Activated CD8-positive, alpha-beta T cell treated with anti-CD3 and anti-CD28 coated beads for 36 hours (primary cell): ENCODE measurements at regions not wholly inside any gene's neighbourhood (a gene's known extent, or its start where the extent isn't known, plus 50 kb on each side); places are given as distances from the start of the nearest gene placed in this dataset.

Experiments used
- ATAC-seq: fragments of 200-7000 bp; cut with Tn5 transposase; one replicate; pipeline ENCODE4 v1.10.0; 2021; ENCODE audit warnings: mild to moderate bottlenecking, moderate library complexity
- CTCF ChIA-PET: fragments of 350-600 bp; sonication (Branson Sonifier 250); formaldehyde crosslinking; loops from one replicate; lab custom pipeline; 2021; ENCODE audit warnings: antibody characterized with exemption; lab: Charles Lee
- POLR2A ChIA-PET: fragments of 350-600 bp; sonication (Branson Sonifier 250); formaldehyde crosslinking; loops from one replicate; lab custom pipeline; 2021; ENCODE audit warnings: antibody characterized with exemption; lab: Charles Lee
- DNase-seq: peaks from one replicate; pipeline ENCODE4 v3.0.0-alpha.2; 2020
- H3K27ac Mint-ChIP-seq: one replicate; pipeline ENCODE4 v1.8.0; 2021; ENCODE audit warnings: mild to moderate bottlenecking, mixed read lengths
- H3K27me3 Mint-ChIP-seq: one replicate; pipeline ENCODE4 v1.8.0; 2021; ENCODE audit warnings: mixed read lengths
- H3K36me3 Mint-ChIP-seq: one replicate; pipeline ENCODE4 v1.8.0; 2021; ENCODE audit warnings: low read depth, mixed read lengths
- H3K4me1 Mint-ChIP-seq: one replicate; pipeline ENCODE4 v1.8.0; 2021; ENCODE audit warnings: low read depth, mixed read lengths
- H3K4me3 Mint-ChIP-seq: one replicate; pipeline ENCODE4 v1.8.0; 2021; ENCODE audit warnings: mild to moderate bottlenecking, moderate library complexity, mixed read lengths
- H3K9me3 Mint-ChIP-seq: one replicate; pipeline ENCODE4 v1.8.0; 2021; ENCODE audit warnings: mixed read lengths
- intact Hi-C: fragments of 100-400 bp; cut with micrococcal nuclease; formaldehyde crosslinking; loops from one replicate; pipeline ENCODE4 v1.10.0; 2022
- TF ChIP-seq, protein P1 (sequence below): fragments of 200-600 bp; IDR thresholded peaks from one replicate; pipeline ENCODE4 v1.8.0; 2022; ENCODE audit warnings: antibody characterized with exemption, mild to moderate bottlenecking

DNA sequence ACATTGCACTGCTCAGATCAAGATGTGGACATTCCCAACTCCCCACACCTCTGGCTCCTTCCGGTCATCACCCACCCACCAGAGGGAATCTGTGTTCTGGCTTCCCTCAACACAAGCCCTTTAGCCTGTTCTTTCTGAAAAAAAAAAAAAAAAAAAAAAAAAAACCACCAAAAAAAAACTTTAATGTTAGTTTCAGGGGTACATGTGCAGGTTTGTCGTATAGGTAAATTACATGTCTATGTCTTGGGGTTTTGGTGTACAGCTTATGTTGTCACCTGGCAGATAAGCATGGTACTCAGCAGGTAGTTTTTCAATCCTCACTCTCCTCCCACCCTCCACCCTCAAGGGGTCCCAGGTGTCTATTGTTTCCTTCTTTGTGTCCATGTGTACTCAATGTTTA is 135.8 kb upstream of the FOXA2 start:
- no peak for ATAC-seq
- POLR2A ChIA-PET = no interaction called here
- no peaks in the 10 kb centered on the region for H3K4me1 Mint-ChIP-seq
- peaks cover 5% of the 10 kb centered on the region for H3K27me3 Mint-ChIP-seq
- no peak for DNase-seq
- H3K4me3 Mint-ChIP-seq = no peak overlapping the region
- intact Hi-C loops = no loop called here
- TF ChIP-seq, protein P1, sequence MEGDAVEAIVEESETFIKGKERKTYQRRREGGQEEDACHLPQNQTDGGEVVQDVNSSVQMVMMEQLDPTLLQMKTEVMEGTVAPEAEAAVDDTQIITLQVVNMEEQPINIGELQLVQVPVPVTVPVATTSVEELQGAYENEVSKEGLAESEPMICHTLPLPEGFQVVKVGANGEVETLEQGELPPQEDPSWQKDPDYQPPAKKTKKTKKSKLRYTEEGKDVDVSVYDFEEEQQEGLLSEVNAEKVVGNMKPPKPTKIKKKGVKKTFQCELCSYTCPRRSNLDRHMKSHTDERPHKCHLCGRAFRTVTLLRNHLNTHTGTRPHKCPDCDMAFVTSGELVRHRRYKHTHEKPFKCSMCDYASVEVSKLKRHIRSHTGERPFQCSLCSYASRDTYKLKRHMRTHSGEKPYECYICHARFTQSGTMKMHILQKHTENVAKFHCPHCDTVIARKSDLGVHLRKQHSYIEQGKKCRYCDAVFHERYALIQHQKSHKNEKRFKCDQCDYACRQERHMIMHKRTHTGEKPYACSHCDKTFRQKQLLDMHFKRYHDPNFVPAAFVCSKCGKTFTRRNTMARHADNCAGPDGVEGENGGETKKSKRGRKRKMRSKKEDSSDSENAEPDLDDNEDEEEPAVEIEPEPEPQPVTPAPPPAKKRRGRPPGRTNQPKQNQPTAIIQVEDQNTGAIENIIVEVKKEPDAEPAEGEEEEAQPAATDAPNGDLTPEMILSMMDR = no peak
- H3K9me3 Mint-ChIP-seq = no peaks in the 10 kb centered on the region
- H3K36me3 Mint-ChIP-seq = no peaks in the 10 kb centered on the region
- CTCF ChIA-PET = no interaction called here
- H3K27ac Mint-ChIP-seq = no peak overlapping the region

DNA sequence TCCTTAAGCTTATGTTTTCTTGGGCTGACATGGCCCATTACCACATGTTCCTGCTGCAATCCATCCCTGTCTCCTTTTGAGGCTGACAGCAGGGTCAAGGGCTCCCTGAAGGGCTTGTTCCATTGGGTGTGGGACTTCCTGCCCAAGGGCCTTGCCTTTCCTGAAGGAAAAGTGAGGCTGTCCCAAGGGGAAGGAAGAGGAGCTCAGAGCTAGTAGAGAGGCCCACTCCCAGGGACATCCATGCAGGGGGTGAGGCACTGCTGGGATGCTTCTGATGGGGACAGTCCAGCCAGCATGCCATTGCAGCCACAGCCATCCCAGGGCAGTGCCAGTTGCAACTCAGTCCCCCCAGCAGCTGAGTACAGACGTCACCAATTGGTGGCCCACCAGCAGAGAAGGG is 138.4 kb upstream of the FOXA2 start:
- Mint-ChIP-seq H3K27me3 (peaks cover 2% of the 10 kb centered on the region), H3K9me3 (no peaks in the 10 kb centered on the region), H3K27ac (no peak overlapping the region), H3K4me1 (no peaks in the 10 kb centered on the region), H3K36me3 (no peaks in the 10 kb centered on the region), H3K4me3 (no peak overlapping the region)
- DNase-seq (no peak), ATAC-seq (no peak)
- POLR2A ChIA-PET = no interaction called here
- intact Hi-C loops = no loop called here
- CTCF ChIA-PET = no interaction called here
- TF ChIP-seq, protein P1 = no peak

DNA sequence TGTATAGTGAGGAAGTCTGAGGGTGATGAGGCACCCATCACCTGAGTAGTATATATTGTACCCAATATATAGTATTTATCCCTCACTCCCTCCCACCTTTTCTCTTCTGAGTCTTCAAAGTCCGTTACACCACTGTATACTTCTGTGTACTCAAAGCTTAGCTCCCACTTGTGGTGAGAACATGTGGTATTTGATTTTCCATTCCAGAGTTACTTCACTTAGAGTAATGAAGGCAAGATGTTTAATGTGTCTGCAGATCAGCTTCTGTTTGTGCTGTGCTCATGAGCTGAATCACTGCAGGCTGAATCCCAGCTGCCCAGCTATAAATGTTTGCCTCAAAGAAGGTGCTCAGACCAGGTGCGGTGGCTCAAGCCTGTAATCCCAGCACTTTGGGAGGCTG is 139.3 kb upstream of the FOXA2 start:
- Mint-ChIP-seq H3K27me3 (no peaks in the 10 kb centered on the region), H3K27ac (no peak overlapping the region), H3K36me3 (no peaks in the 10 kb centered on the region), H3K4me1 (no peaks in the 10 kb centered on the region), H3K4me3 (no peak overlapping the region), H3K9me3 (no peaks in the 10 kb centered on the region)
- TF ChIP-seq, protein P1 = no peak
- CTCF ChIA-PET = no interaction called here
- intact Hi-C loops = no loop called here
- ATAC-seq (no peak), DNase-seq (no peak)
- POLR2A ChIA-PET = interaction anchor here (0.6 kb wide), 1 partner anchor 11 kb away, joined by 4 read pairs; no protein-coding TSS in a partner anchor

DNA sequence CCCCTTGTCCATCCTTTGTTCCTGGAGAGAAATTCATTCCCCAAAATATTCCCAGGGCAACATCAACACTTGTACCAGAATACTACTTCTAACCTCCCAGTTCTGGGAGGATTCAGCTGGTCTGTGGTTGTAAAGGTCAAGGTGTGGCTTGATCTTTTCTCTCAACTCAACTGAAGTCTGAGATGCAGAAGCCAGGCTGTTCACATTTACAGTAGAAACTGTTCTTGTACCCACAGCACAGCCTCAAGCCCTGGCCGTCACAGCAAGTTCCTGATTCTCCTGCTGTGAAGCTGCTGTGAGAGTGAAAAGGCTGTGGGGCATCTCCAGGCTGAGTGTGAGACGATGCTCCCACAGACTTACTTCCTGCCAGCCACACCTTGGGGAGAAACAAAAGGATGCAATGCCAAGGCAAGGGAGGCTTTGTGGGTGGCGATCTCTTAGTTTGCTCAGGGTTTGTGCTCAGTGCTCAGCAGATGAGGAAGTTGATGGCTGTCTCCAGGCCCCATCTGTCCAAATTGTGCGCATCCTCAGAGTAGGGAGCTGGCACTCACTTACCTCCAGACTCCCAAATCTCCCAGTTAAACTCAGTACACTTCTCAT is 143.9 kb upstream of the FOXA2 start:
- ChIA-PET POLR2A (interaction anchor here (0.6 kb wide), 1 partner anchor 970 kb away, joined by 3 read pairs; no protein-coding TSS in a partner anchor), CTCF (no interaction called here)
- Mint-ChIP-seq H3K9me3 (no peaks in the 10 kb centered on the region), H3K27me3 (no peaks in the 10 kb centered on the region), H3K4me3 (no peak overlapping the region), H3K27ac (no peak overlapping the region), H3K4me1 (no peaks in the 10 kb centered on the region), H3K36me3 (no peaks in the 10 kb centered on the region)
- ATAC-seq (no peak), DNase-seq (no peak)
- intact Hi-C loops = no loop called here
- TF ChIP-seq, protein P1 = no peak

DNA sequence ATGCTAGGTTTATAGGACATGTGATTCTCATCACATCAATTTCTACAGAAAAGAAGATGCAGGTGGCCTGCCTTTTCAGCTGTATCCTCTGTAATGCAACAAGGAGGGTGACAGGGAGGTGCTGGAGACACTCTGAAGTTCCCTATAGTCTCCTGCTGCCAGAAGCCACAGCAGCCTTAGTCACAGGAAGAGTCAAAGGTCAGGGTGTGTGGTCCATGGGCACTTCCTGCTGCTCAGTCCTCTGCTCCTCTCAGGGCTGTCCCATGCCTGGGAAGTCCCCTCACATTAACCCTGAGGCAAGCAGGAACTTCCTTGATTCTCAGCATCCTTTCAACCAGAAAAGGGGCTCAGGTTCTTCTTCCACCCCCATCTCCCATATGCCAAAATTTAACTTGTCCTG is 144.8 kb upstream of the FOXA2 start:
- H3K4me1 Mint-ChIP-seq = no peaks in the 10 kb centered on the region
- no peak for ATAC-seq
- TF ChIP-seq, protein P1 = no peak
- intact Hi-C loops = no loop called here
- H3K36me3 Mint-ChIP-seq = no peaks in the 10 kb centered on the region
- ChIA-PET CTCF (no interaction called here), POLR2A (no interaction called here)
- no peak overlapping the region for H3K27ac Mint-ChIP-seq
- no peaks in the 10 kb centered on the region for H3K27me3 Mint-ChIP-seq
- no peak overlapping the region for H3K4me3 Mint-ChIP-seq
- H3K9me3 Mint-ChIP-seq = no peaks in the 10 kb centered on the region
- DNase-seq = no peak
